ENCODE measurements at regions not wholly inside any gene's neighbourhood (a gene's known extent, or its start where the extent isn't known, plus 50 kb on each side); places are given as distances from the start of the nearest gene placed in this dataset.

- TF ChIP-seq CTCF (IDR thresholded peaks at IDR 0.05) (no peak), EP300 (IDR thresholded peaks at IDR 0.05) (no peak), POLR2A (IDR thresholded peaks at IDR 0.05) (no peak)
These were observed 465.8 kb upstream of the PCDH15 start for GRCh38 chr10:55266797-55267196.

All from sigmoid colon (tissue), 4 donors.